Activated naive CD4-positive, alpha-beta T cell treated with anti-CD3 and anti-CD28 coated beads for 36 hours (primary cell): ENCODE measurements at regions not wholly inside any gene's neighbourhood (a gene's known extent, or its start where the extent isn't known, plus 50 kb on each side); places are given as distances from the start of the nearest gene placed in this dataset.

Source experiments
- CTCF ChIA-PET: fragments of 350-600 bp; sonication (Branson Sonifier 250); formaldehyde crosslinking; loops from one replicate; lab custom pipeline; 2021; ENCODE audit warnings: antibody characterized with exemption; lab: Charles Lee
- DNase-seq: peaks from one replicate; pipeline ENCODE4 v3.0.0-alpha.2; 2020
- H3K27ac Mint-ChIP-seq: one replicate; pipeline ENCODE4 v1.8.0; 2021; ENCODE audit warnings: mild to moderate bottlenecking, mixed read lengths
- H3K27me3 Mint-ChIP-seq: one replicate; pipeline ENCODE4 v1.8.0; 2021; ENCODE audit warnings: low read depth, mixed read lengths
- H3K36me3 Mint-ChIP-seq: one replicate; pipeline ENCODE4 v1.8.0; 2021; ENCODE audit warnings: low read depth, mixed read lengths
- H3K4me1 Mint-ChIP-seq: one replicate; pipeline ENCODE4 v1.8.0; 2021; ENCODE audit warnings: low read depth, mixed read lengths
- H3K4me3 Mint-ChIP-seq: one replicate; pipeline ENCODE4 v1.8.0; 2021; ENCODE audit warnings: mild to moderate bottlenecking, moderate library complexity, mixed read lengths
- H3K9me3 Mint-ChIP-seq: one replicate; pipeline ENCODE4 v1.8.0; 2021; ENCODE audit warnings: mixed read lengths
- intact Hi-C: fragments of 100-400 bp; cut with micrococcal nuclease; formaldehyde crosslinking; loops from one replicate; pipeline ENCODE4 v1.15.1; 2023

DNA sequence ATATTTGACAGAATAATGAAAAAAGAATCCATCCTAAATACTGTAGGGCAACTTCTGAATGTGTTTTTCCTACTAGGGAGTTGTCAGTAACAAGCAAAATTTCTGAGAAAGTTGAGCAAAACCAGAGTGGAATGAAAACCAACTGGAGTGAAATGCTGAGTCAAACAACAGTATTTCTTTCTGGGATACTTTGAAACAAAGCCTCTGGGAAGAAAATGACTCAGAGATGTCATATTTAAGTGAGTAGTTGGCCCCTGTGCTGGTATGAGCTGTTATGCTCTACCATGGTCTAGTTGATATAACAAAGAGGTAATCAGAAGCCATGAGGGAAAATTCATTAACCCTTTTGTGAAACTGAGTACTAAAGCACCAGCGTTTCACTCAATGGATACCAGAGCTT lies 372.1 kb upstream of the C9orf72 start:
- Mint-ChIP-seq H3K36me3 (no peaks in the 10 kb centered on the region), H3K27me3 (no peaks in the 10 kb centered on the region), H3K4me3 (no peak overlapping the region), H3K27ac (no peak overlapping the region), H3K4me1 (no peaks in the 10 kb centered on the region), H3K9me3 (no peaks in the 10 kb centered on the region)
- no peak for DNase-seq
- intact Hi-C loops, result no loop called here
- CTCF ChIA-PET, result no interaction called here

DNA sequence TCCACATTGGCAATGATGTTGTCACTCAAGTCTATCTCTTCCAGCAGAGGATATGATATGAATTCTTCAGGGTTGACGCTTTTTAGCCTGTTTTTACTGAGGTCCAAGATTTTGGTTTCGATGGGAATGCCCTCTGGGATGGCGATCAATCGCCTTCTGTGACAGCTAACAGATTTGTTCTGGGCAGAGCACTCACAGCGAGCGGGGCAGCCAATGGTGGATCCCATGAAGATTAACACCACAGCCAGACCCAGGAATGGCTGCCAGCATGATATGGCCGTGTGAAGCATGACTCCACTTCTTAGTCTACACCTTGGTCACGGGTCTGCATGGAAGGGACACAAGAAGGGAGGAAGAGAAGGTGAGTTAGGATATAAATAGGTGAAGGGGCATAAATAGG lies 377.1 kb upstream of the C9orf72 start:
- no peaks in the 10 kb centered on the region for H3K4me1 Mint-ChIP-seq
- no peak for DNase-seq
- intact Hi-C loops, result no loop called here
- H3K36me3 Mint-ChIP-seq, result no peaks in the 10 kb centered on the region
- CTCF ChIA-PET, result no interaction called here
- H3K27me3 Mint-ChIP-seq, result no peaks in the 10 kb centered on the region
- no peak overlapping the region for H3K4me3 Mint-ChIP-seq
- no peaks in the 10 kb centered on the region for H3K9me3 Mint-ChIP-seq
- no peak overlapping the region for H3K27ac Mint-ChIP-seq

DNA sequence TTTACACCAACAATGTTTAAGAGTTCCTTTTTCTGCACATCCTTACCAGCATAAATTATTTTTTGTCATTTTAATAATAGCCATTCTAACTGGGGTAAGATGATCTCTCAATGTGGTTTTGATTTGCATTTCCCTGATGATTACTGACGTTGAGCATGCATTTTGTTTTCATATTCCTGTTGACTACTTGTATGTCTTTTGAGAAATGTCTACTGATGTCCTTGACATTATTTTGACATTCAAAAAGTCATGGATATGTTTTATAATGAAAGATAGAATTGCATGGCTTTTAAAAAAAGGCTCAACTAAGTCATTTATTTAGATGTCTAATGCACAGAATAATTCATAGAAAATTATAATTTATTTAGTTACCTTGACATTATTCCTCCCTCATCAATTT lies 381.6 kb upstream of the C9orf72 start:
- DNase-seq, result no peak
- CTCF ChIA-PET, result no interaction called here
- no peaks in the 10 kb centered on the region for H3K4me1 Mint-ChIP-seq
- no peaks in the 10 kb centered on the region for H3K27me3 Mint-ChIP-seq
- H3K36me3 Mint-ChIP-seq, result no peaks in the 10 kb centered on the region
- no peak overlapping the region for H3K4me3 Mint-ChIP-seq
- H3K27ac Mint-ChIP-seq, result no peak overlapping the region
- intact Hi-C loops, result no loop called here
- H3K9me3 Mint-ChIP-seq, result no peaks in the 10 kb centered on the region

DNA sequence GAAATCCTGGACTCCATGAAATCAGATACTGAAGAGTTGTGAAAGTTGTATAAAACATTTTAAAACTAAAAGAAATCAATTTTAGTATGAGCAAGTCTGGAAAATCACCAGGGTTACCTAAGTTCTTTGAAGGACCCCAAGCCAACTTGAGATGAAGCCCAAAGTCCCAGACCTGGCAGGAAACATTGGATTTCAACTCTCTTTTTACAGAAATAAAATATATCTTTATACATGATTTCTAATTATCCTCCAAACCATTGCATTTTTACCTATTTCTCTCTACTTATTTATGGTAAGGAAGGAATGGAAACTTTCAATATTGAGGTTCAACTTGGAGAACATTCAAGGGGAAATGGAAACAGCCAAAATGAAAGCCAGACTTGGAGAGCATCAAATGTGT lies 390.6 kb upstream of the C9orf72 start:
- Mint-ChIP-seq H3K27me3 (no peaks in the 10 kb centered on the region), H3K4me3 (no peak overlapping the region), H3K27ac (no peak overlapping the region), H3K9me3 (no peaks in the 10 kb centered on the region), H3K36me3 (no peaks in the 10 kb centered on the region), H3K4me1 (no peaks in the 10 kb centered on the region)
- CTCF ChIA-PET, result interaction anchor here (0.6 kb wide), 1 partner anchor 1200 kb away, joined by 3 read pairs; no protein-coding TSS in a partner anchor
- intact Hi-C loops, result no loop called here
- DNase-seq, result no peak

DNA sequence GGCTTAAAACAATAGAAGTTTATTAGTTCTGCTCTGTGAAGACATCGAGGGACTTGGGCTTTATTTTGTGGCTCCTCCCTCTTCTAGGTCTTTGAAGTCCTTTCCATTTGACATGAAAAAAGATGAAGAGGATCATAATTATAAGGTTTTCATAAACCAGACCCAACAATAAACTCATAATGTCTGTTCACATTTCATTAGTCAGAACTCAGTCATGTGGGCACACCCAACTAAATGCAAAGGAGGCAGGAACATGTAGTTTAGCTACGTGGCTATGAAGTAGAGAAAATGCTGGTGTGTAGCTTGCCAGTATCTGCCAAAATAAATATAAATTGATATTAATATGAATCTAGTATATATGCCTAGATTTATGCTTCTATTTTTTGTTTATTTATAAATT lies 393.9 kb upstream of the C9orf72 start:
- Mint-ChIP-seq H3K9me3 (no peaks in the 10 kb centered on the region), H3K4me1 (no peaks in the 10 kb centered on the region), H3K4me3 (no peak overlapping the region), H3K27ac (no peak overlapping the region), H3K27me3 (no peaks in the 10 kb centered on the region), H3K36me3 (no peaks in the 10 kb centered on the region)
- intact Hi-C loops, result no loop called here
- no peak for DNase-seq
- CTCF ChIA-PET, result no interaction called here

DNA sequence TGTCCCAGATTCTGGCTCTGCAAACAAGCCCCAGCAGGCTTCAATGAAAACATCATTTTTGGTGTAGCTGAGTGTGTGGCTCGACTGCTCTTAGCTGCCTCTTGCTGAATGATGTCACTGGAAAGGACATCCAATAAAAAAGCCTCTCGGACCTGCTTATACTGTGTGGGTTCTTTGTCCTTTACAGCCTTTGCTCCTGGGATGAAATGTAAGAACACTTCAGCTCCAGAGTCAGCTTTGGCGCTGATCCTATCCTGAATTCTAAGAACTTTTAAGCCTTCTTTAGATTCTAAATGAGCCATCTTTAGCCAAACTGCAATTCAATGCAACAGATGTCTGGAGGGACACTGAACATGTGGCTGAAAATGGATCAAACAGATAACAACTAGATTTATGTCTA lies 404.6 kb upstream of the C9orf72 start:
- Mint-ChIP-seq H3K4me3 (no peak overlapping the region), H3K27me3 (peaks cover 3% of the 10 kb centered on the region), H3K36me3 (no peaks in the 10 kb centered on the region), H3K27ac (no peak overlapping the region), H3K9me3 (no peaks in the 10 kb centered on the region), H3K4me1 (no peaks in the 10 kb centered on the region)
- DNase-seq, result no peak
- CTCF ChIA-PET, result no interaction called here
- intact Hi-C loops, result no loop called here

DNA sequence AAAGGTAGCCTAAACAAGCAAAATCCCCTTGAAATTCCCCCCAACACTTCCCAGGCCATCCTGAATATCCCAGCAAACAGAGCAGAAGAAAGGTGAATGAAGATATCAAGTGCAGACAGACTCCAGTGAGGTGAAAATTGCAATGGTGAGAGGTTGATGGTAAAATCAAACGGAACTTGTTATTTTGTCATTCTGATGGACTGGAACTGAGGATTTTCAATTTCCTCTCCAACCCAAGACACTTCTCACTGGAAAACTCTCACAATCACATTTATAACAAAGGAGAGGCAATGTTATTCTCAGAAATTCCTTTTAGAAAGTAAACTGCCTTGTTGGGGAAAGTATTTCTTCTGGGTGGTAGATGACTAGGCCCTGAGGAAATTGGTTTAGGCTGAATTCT lies 412.4 kb upstream of the C9orf72 start:
- no peaks in the 10 kb centered on the region for H3K36me3 Mint-ChIP-seq
- H3K9me3 Mint-ChIP-seq, result peaks cover 3% of the 10 kb centered on the region
- CTCF ChIA-PET, result no interaction called here
- H3K4me3 Mint-ChIP-seq, result no peak overlapping the region
- peaks cover 3% of the 10 kb centered on the region for H3K27me3 Mint-ChIP-seq
- H3K27ac Mint-ChIP-seq, result no peak overlapping the region
- no peak for DNase-seq
- H3K4me1 Mint-ChIP-seq, result no peaks in the 10 kb centered on the region
- intact Hi-C loops, result no loop called here

DNA sequence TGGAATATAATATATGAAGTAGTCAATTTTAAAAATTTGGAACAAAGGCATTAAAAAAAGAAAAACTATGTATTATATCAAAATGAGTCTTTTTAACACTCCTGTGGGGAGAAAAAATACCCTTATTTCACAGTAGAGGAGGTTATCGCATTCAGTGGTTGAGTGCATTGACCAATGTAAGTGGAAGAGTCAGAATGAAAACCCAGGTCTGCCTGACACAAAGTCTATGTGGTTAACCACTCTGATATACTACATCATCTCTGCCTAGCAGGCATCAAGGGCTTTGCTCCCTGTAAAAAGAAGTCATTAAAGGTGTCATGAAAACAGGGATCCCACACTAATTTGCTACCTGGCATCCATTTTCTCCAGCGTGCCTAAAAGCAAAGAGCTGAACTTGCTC lies 417.2 kb upstream of the C9orf72 start:
- intact Hi-C loops, result no loop called here
- CTCF ChIA-PET, result no interaction called here
- Mint-ChIP-seq H3K27ac (no peak overlapping the region), H3K9me3 (peaks cover 3% of the 10 kb centered on the region), H3K36me3 (no peaks in the 10 kb centered on the region), H3K27me3 (no peaks in the 10 kb centered on the region), H3K4me3 (no peak overlapping the region), H3K4me1 (no peaks in the 10 kb centered on the region)
- no peak for DNase-seq

DNA sequence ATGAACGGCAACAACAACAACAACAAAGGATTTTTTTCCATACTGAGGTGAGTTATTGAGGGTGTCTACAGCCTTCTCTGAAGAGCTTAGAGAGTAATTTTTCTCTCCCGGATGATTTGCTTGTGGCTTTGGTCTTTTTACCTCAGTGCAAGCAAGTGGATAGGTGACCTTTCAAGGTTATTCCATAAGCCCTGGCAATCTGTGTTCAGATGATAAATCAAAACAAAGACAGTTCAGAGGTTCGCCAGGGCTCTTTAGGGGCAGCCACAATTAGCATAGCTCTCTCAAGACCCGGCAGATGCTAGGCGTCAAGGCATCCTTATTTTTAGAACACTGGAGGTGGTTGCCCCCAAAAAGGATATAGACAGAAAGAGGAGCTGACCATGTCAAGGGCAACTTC lies 417.9 kb upstream of the C9orf72 start:
- CTCF ChIA-PET, result no interaction called here
- no peak for DNase-seq
- H3K4me1 Mint-ChIP-seq, result no peaks in the 10 kb centered on the region
- peaks cover 3% of the 10 kb centered on the region for H3K9me3 Mint-ChIP-seq
- intact Hi-C loops, result no loop called here
- no peak overlapping the region for H3K4me3 Mint-ChIP-seq
- H3K27ac Mint-ChIP-seq, result no peak overlapping the region
- H3K27me3 Mint-ChIP-seq, result no peaks in the 10 kb centered on the region
- no peaks in the 10 kb centered on the region for H3K36me3 Mint-ChIP-seq

DNA sequence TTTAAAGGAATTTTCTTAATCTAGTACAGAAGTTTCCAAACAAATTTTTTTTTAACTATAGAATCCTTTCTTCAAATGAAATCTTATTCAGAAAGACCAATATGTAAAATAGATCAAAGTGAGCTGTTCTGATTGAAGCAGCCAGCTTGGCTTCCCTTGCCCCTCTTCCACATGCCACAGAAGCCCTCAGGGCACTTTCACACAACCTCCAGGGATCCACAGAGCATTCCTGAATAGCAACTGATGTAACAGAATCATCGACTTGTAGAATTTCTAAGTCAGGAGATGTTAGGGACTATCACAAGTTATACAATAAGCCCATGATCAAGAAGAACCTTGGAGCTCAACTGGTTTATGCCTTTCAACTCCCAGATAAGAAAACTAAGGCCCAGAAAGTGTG lies 427.8 kb upstream of the C9orf72 start:
- CTCF ChIA-PET, result no interaction called here
- no peak overlapping the region for H3K4me3 Mint-ChIP-seq
- no peak for DNase-seq
- intact Hi-C loops, result no loop called here
- no peaks in the 10 kb centered on the region for H3K9me3 Mint-ChIP-seq
- no peaks in the 10 kb centered on the region for H3K27me3 Mint-ChIP-seq
- H3K4me1 Mint-ChIP-seq, result no peaks in the 10 kb centered on the region
- no peak overlapping the region for H3K27ac Mint-ChIP-seq
- H3K36me3 Mint-ChIP-seq, result no peaks in the 10 kb centered on the region

DNA sequence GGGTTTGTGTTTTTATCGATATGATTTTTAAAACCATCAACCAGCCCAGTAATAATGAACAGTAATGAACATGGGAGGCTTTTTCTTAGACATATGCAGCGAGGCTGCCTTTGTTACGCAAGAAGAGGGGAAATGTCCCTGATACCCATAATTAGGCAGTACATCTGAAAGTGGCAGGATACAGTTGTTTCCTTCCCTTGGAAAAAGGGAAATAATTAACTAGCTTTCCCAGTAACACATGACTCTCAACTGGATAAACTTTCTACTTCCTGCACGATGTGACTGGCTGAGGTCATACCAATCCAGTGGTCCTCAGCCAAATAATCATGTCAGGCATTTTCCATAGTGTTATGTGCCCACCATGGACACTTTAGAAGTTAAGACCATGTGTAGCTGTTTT lies 431.6 kb upstream of the C9orf72 start:
- CTCF ChIA-PET, result no interaction called here
- Mint-ChIP-seq H3K4me1 (no peaks in the 10 kb centered on the region), H3K27ac (no peak overlapping the region), H3K9me3 (no peaks in the 10 kb centered on the region), H3K27me3 (no peaks in the 10 kb centered on the region), H3K36me3 (no peaks in the 10 kb centered on the region), H3K4me3 (no peak overlapping the region)
- no peak for DNase-seq
- intact Hi-C loops, result no loop called here

DNA sequence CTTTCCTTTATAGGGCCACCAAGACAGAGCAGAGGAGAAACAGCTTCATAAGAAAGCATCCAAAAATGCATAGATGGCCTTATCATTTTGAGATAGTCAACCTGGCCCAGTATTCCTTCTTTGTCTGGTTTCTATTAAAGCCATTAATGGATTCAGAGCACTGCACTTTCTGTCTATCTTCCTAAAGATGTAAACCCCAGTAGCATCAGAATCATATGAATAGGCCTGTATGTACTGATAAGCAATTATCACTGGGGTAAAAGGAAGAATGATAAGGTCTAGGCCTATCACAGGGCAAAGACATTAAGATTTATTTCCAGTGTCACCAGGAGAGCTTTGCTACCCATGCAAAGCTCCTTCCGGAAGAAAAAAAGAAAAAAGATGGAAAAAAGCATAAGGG lies 432.5 kb upstream of the C9orf72 start:
- intact Hi-C loops, result no loop called here
- Mint-ChIP-seq H3K27me3 (no peaks in the 10 kb centered on the region), H3K27ac (no peak overlapping the region), H3K4me3 (no peak overlapping the region), H3K9me3 (no peaks in the 10 kb centered on the region), H3K4me1 (no peaks in the 10 kb centered on the region), H3K36me3 (no peaks in the 10 kb centered on the region)
- no peak for DNase-seq
- CTCF ChIA-PET, result no interaction called here

DNA sequence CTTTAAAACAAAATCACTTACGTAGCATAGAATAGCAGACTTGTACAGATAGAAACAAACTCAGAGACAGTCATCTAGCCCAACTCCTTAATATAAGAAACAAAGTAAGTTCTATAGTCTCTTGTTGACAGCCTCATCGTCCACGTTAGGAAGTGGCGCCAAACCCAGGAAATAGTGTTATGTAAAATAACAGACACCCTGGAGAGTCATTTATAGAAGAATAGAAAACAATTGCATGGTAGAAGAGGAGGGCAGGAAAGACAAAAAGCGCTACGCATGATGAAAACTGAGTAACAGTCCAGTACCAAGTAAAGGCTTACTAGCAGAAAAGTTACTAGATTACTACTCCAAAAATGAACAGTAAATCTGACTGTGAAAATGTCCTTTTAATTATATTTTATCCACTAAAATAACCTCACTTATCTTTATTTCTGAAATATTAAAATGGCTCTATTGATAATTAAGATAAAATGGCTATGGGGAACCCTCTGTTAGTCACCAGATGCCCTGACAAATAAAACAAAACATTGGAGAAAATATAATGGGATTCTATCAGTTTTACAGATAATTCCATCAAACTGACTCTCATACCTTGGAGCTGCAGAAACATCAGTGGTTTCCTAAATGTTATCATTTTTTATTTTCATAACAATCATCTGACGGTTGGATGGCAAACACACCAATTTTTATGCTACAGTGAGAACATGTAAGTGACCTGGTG lies 434.0 kb upstream of the C9orf72 start:
- Mint-ChIP-seq H3K27ac (no peak overlapping the region), H3K4me1 (no peaks in the 10 kb centered on the region), H3K36me3 (no peaks in the 10 kb centered on the region), H3K27me3 (no peaks in the 10 kb centered on the region), H3K4me3 (no peak overlapping the region), H3K9me3 (no peaks in the 10 kb centered on the region)
- CTCF ChIA-PET, result no interaction called here
- intact Hi-C loops, result no loop called here
- no peak for DNase-seq
